Psoas muscle (tissue), 7 donors: ENCODE measurements at regions not wholly inside any gene's neighbourhood (a gene's known extent, or its start where the extent isn't known, plus 50 kb on each side); places are given as distances from the start of the nearest gene placed in this dataset.
A peak's percentile ranks its signal among the peaks of the same experiment; 100 is the strongest.

ENCODE experiments used
- ATAC-seq, 4 donors: fragments of 200-7000 bp; cut with Tn5 transposase; one replicate each; pipeline ENCODE4 v1.9.1; 2020; ENCODE audit warnings: moderate library complexity in 3 of 4, mild to moderate bottlenecking in 2 of 4
- DNase-seq, 2 donors: peaks; one replicate each; pipeline ENCODE4 v3.0.0-alpha.2; 2020
- H3K27ac ChIP-seq: fragments of 200-600 bp; one replicate; pipeline ENCODE4 v1.8.0; 2022
- H3K27me3 ChIP-seq, 3 donors: fragments of 200-600 bp in 1 of 3; one replicate each; pipeline versions ENCODE4 v1.6.1 to v1.8.0; 2013 to 2022; ENCODE audit warnings: low read length in 2 of 3, mild to moderate bottlenecking in 2 of 3, moderate library complexity in 1 of 3; ENCODE audit not compliant: insufficient read depth in 3 of 3
- H3K36me3 ChIP-seq, 2 donors: fragments of 200-600 bp in 1 of 2; one replicate each; pipeline versions ENCODE4 v1.6.1 to v1.8.0; 2013 to 2022; ENCODE audit warnings: low read depth in 1 of 2, mild to moderate bottlenecking in 1 of 2, moderate library complexity in 1 of 2; ENCODE audit not compliant: insufficient read depth in 1 of 2
- H3K4me1 ChIP-seq: fragments of 200-600 bp; one replicate; pipeline ENCODE4 v1.8.0; 2022
- H3K4me3 ChIP-seq: fragments of 200-600 bp; one replicate; pipeline ENCODE4 v1.8.0; 2022; ENCODE audit warnings: mild to moderate bottlenecking
- H3K9me3 ChIP-seq: fragments of 200-600 bp; one replicate; pipeline ENCODE4 v1.8.0; 2022
- CTCF ChIP-seq: fragments of 200-600 bp; IDR thresholded peaks from one replicate; pipeline ENCODE4 v1.8.0; 2022; ENCODE audit warnings: antibody characterized with exemption
- WGBS, 3 donors: extraction: QIAGEN DNeasy Blood & Tissue Kit; methylation state at CpG; one replicate each; pipeline versions ENCODE4 v1.1.6 to v1.1.7; 2013; 5-methylcytosine and 5-hydroxymethylcytosine counted together
- intact Hi-C, 2 donors: fragments of 100-400 bp; cut with DNase I; formaldehyde crosslinking; loops; one replicate each; pipeline versions ENCODE4 v1.11.0 to v1.14.2; 2022
- donor health status: healthy with polysubstance abuse.
- donor health status: DM: no; HTN: no; CAD: no; lungs with moderate emphysema.
- donor health status: Bipolar disorder and iron deficiency.
- donor health status: healthy.
- donor health status: DM: yes; HTN: yes; CAD: no.
- donor health status: DM: no; HTN: no; CAD: no.
- donor health status: DM: yes; HTN: yes; CAD: no.

- WGBS, 3 donors = 71 to 73% (median 72%) methylated on average over 15 of the region's 15 CpGs
- H3K27ac ChIP-seq = no peak overlapping the region
- H3K27me3 ChIP-seq = peaks cover 0 to 5% (median 0%) of the 10 kb centered on the region in 3 donors
- no peak for DNase-seq
- H3K9me3 ChIP-seq = no peaks in the 10 kb centered on the region
- TF ChIP-seq CTCF = no peak
- no peak overlapping the region for H3K4me3 ChIP-seq
- H3K36me3 ChIP-seq = no peaks in the 10 kb centered on the region
- intact Hi-C loops = no loop called here
- no peak for ATAC-seq
- no peaks in the 10 kb centered on the region for H3K4me1 ChIP-seq
These were observed 118.2 kb downstream of the TTLL2 start for GRCh38 chr6:167442796-167443680.

- no peak overlapping the region for H3K27ac ChIP-seq
- no peaks in the 10 kb centered on the region for H3K9me3 ChIP-seq
- H3K4me3 ChIP-seq = no peak overlapping the region
- no peaks in the 10 kb centered on the region for H3K36me3 ChIP-seq
- WGBS, 3 donors = 85 to 92% (median 92%) methylated on average over 9 of the region's 9 CpGs
- DNase-seq (no peak), ATAC-seq (no peak)
- TF ChIP-seq CTCF = no peak
- intact Hi-C loops = no loop called here
- H3K4me1 ChIP-seq = no peaks in the 10 kb centered on the region
- H3K27me3 ChIP-seq = no peaks in the 10 kb centered on the region
These were observed 119.9 kb downstream of the TTLL2 start for GRCh38 chr6:167444602-167445346.

GRCh38 chr6:167445568-167445967, 120.7 kb downstream of the TTLL2 start:
- Histone ChIP-seq H3K9me3 (no peaks in the 10 kb centered on the region), H3K27me3 (no peaks in the 10 kb centered on the region), H3K4me1 (no peaks in the 10 kb centered on the region), H3K27ac (no peak overlapping the region), H3K36me3 (no peaks in the 10 kb centered on the region), H3K4me3 (no peak overlapping the region)
- peak in 3 of 4 donors; percentile 31 to 69 (median 63) for ATAC-seq
- no peak for DNase-seq
- intact Hi-C loops = no loop called here
- TF ChIP-seq CTCF = no peak
- 51 to 69% (median 52%) methylated on average over 7 of the region's 7 CpGs for WGBS, 3 donors

GRCh38 chr6:167446046-167446445, 121.2 kb downstream of the TTLL2 start:
- Histone ChIP-seq H3K4me3 (no peak overlapping the region), H3K4me1 (no peaks in the 10 kb centered on the region), H3K27ac (no peak overlapping the region), H3K27me3 (no peaks in the 10 kb centered on the region), H3K36me3 (no peaks in the 10 kb centered on the region), H3K9me3 (no peaks in the 10 kb centered on the region)
- no peak for TF ChIP-seq CTCF
- intact Hi-C loops = no loop called here
- no peak for ATAC-seq
- DNase-seq = no peak
- WGBS, 3 donors = 79 to 84% (median 80%) methylated on average over 8 of the region's 8 CpGs
